Transverse colon (tissue), 4 donors: ENCODE measurements at regions not wholly inside any gene's neighbourhood (a gene's known extent, or its start where the extent isn't known, plus 50 kb on each side); places are given as distances from the start of the nearest gene placed in this dataset.

Experiments used
- DNase-seq: peaks from one replicate; pipeline ENCODE4 v3.0.0-alpha.2; 2019
- H3K27ac ChIP-seq, 4 donors: fragments of 200-600 bp; sonication (generic); 2 replicates each; pipeline ENCODE4 v1.5.1; 2016 to 2018; ENCODE audit warnings: inconsistent platforms in 4 of 4
- H3K27me3 ChIP-seq: fragments of 200-600 bp; sonication (generic); 2 replicates; pipeline ENCODE4 v1.5.1; 2017; ENCODE audit warnings: inconsistent platforms
- H3K36me3 ChIP-seq, 4 donors: fragments of 200-600 bp; sonication (generic); 2 replicates each; pipeline ENCODE4 v1.5.1; 2017 to 2019; ENCODE audit warnings: inconsistent platforms in 4 of 4
- H3K4me1 ChIP-seq, 4 donors: fragments of 200-600 bp; sonication (generic); 2 replicates each; pipeline ENCODE4 v1.5.1; 2017 to 2020; ENCODE audit warnings: inconsistent platforms in 4 of 4
- H3K4me3 ChIP-seq, 4 donors: fragments of 200-600 bp; sonication (generic); 1 replicate in 1 of 4; 2 replicates in 3 of 4; pipeline versions ENCODE4 v1.5.1 to v1.6.1; 2017 to 2019; ENCODE audit warnings: inconsistent platforms in 4 of 4
- H3K9me3 ChIP-seq, 2 donors: fragments of 200-600 bp; sonication (generic); 2 replicates each; pipeline ENCODE4 v1.5.1; 2017 to 2019; ENCODE audit warnings: inconsistent platforms in 2 of 2
- EP300 ChIP-seq: sonication (generic); formaldehyde crosslinking; IDR thresholded peaks from one replicate; pipeline ENCODE4 v1.6.1; 2017; ENCODE audit warnings: antibody characterized with exemption, low read depth
- POLR2A ChIP-seq: fragments of 450-650 bp; IDR thresholded peaks from one replicate; pipeline ENCODE4 v1.6.1; 2016; ENCODE audit warnings: antibody characterized with exemption, mild to moderate bottlenecking, moderate library complexity
- POLR2AphosphoS5 ChIP-seq, 3 donors: sonication (generic); formaldehyde crosslinking; IDR thresholded peaks; one replicate each; pipeline ENCODE4 v1.6.1; 2016; ENCODE audit warnings: antibody characterized with exemption in 3 of 3
- WGBS, 2 donors: methylation state at CpG; one replicate each; pipeline ENCODE4 v1.1.5; 2018; ENCODE audit warnings: low coverage in 1 of 2; 5-methylcytosine and 5-hydroxymethylcytosine counted together
- in situ Hi-C, 4 donors: fragments of 200-750 bp; cut with MboI; loops; one replicate each; pipeline versions ENCODE4 v1.15.0 to v1.15.1; 2017; ENCODE audit warnings: low sequenced_read_pairs in 3 of 4, low pct_ligation_motif_present in 1 of 4, low pct_unique_long_range_greater_than_20kb in 1 of 4
- intact Hi-C: fragments of 100-400 bp; cut with DNase I; formaldehyde crosslinking; loops from one replicate; pipeline ENCODE4 v1.15.1; 2023; ENCODE audit warnings: low total_unique reads
- TF ChIP-seq, protein P1 (sequence below), 5 experiments: fragments of 200-600 bp in 3 of 5; fragments of 450-650 bp in 2 of 5; sonication (generic) in 3 of 5; IDR thresholded peaks; 1 replicate in 2 of 5; 2 replicates in 3 of 5; pipeline ENCODE4 v1.5.1; 2016 to 2017; ENCODE audit warnings: antibody characterized with exemption in 5 of 5, inconsistent platforms in 3 of 5, mild to moderate bottlenecking in 2 of 5, moderate library complexity in 1 of 5

DNA sequence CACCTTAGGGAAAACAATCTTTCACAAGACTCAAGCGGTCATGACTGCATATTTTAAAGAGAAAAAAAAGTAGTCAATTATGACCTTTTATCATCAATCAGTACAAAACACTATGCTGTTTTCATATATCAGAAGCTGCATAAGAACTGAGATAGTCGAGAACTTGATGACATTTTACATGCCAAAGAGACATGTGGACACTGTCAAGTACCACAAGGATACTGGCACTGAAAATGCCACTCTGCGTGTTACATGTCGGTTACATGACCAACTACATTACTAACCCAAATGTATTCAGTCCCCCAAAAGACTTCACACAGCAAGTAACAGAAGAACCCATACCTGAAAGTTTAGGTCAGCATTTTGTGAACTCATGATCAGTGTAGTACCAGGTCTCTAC lies 975.0 kb upstream of the ADGRL4 start:
- intact Hi-C loops = no loop called here
- TF ChIP-seq, protein P1, sequence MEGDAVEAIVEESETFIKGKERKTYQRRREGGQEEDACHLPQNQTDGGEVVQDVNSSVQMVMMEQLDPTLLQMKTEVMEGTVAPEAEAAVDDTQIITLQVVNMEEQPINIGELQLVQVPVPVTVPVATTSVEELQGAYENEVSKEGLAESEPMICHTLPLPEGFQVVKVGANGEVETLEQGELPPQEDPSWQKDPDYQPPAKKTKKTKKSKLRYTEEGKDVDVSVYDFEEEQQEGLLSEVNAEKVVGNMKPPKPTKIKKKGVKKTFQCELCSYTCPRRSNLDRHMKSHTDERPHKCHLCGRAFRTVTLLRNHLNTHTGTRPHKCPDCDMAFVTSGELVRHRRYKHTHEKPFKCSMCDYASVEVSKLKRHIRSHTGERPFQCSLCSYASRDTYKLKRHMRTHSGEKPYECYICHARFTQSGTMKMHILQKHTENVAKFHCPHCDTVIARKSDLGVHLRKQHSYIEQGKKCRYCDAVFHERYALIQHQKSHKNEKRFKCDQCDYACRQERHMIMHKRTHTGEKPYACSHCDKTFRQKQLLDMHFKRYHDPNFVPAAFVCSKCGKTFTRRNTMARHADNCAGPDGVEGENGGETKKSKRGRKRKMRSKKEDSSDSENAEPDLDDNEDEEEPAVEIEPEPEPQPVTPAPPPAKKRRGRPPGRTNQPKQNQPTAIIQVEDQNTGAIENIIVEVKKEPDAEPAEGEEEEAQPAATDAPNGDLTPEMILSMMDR (IDR thresholded peaks at IDR 0.05) = no peak
- TF ChIP-seq POLR2AphosphoS5 (IDR thresholded peaks at IDR 0.05) = no peak
- TF ChIP-seq POLR2A = no peak
- no peak for TF ChIP-seq EP300
- DNase-seq = no peak
- no peaks in the 10 kb centered on the region for H3K9me3 ChIP-seq
- in situ Hi-C loops = no loop called here
- no peaks in the 10 kb centered on the region for H3K27me3 ChIP-seq
- no peak overlapping the region for H3K4me3 ChIP-seq
- H3K4me1 ChIP-seq = no peaks in the 10 kb centered on the region
- 61 to 77% methylated on average over 2 to 4 of the region's 4 CpGs for WGBS, 2 donors
- H3K27ac ChIP-seq = no peak overlapping the region
- H3K36me3 ChIP-seq = no peaks in the 10 kb centered on the region

DNA sequence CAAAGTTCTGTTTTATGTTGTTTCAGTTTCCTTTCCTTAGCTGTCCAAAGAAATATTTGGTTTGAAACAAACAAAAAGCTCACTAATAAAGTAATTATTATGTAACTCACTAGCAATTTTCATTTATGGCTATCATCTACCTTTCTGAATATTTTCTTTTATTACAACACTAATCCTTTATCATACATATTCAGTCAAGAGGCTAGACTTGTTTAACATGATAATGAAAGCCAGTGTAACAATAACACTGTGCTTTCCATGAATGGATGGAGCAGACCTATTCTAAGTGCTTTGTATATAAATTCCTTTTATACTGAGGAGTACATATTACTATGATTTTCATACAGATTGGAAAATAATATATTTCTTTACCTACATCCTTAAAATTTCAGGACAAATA lies 972.8 kb upstream of the ADGRL4 start:
- Histone ChIP-seq H3K4me3 (no peak overlapping the region), H3K4me1 (no peaks in the 10 kb centered on the region), H3K9me3 (no peaks in the 10 kb centered on the region), H3K27ac (no peak overlapping the region), H3K27me3 (no peaks in the 10 kb centered on the region), H3K36me3 (no peaks in the 10 kb centered on the region)
- DNase-seq = no peak
- in situ Hi-C loops (no loop called here), intact Hi-C loops (no loop called here)
- TF ChIP-seq, protein P1 (IDR thresholded peaks at IDR 0.05) = no peak
- TF ChIP-seq POLR2A (no peak), EP300 (no peak), POLR2AphosphoS5 (IDR thresholded peaks at IDR 0.05) (no peak)

DNA sequence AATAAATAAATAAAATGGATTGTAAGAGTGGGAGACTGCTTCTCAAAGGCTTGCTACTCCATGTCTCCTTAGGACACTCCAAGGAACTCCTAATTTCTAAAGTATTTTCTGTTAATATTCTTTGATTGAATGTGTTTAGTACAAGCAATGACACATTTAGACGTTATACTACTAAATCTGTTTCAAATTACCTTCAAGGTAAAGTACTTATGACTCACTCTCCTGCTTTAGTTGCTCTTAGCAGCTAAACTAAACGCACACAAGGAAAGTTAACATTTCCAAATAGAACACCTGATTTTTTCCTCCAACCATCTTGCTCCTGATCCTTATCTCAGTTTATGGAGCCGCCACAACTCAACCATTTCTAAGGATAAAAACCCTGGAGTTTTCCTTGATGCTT lies 969.8 kb upstream of the ADGRL4 start:
- intact Hi-C loops (no loop called here), in situ Hi-C loops (no loop called here)
- Histone ChIP-seq H3K9me3 (no peaks in the 10 kb centered on the region), H3K36me3 (no peaks in the 10 kb centered on the region), H3K27ac (no peak overlapping the region), H3K27me3 (no peaks in the 10 kb centered on the region), H3K4me1 (no peaks in the 10 kb centered on the region), H3K4me3 (no peak overlapping the region)
- TF ChIP-seq POLR2A (no peak), POLR2AphosphoS5 (IDR thresholded peaks at IDR 0.05) (no peak), EP300 (no peak)
- TF ChIP-seq, protein P1 (IDR thresholded peaks at IDR 0.05) = no peak
- 63 to 64% methylated on average over 3 of the region's 3 CpGs for WGBS, 2 donors
- no peak for DNase-seq

DNA sequence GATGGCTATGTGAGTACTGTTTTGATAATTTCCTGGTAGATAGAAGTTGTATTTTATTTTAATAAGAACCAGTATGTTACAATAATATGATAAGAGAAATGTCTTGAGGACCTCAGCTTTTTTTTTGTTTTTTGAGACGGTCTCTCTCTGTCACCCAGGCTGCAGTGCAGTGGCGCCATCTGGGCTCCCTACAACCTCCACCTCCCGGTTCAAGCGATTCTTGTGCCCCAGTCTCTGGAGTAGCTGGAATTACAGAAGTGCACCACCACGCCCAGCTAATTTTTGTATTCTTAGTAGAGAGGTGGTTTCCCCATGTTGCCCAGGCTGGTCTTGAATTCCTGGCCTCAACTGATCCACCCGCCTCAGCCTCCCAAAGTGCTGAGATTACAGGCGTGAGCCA lies 968.1 kb upstream of the ADGRL4 start:
- intact Hi-C loops = no loop called here
- in situ Hi-C loops = no loop called here
- DNase-seq = no peak
- no peaks in the 10 kb centered on the region for H3K36me3 ChIP-seq
- 81 to 84% methylated on average over 5 to 7 of the region's 7 CpGs for WGBS, 2 donors
- TF ChIP-seq POLR2A = no peak
- TF ChIP-seq POLR2AphosphoS5 (IDR thresholded peaks at IDR 0.05) = no peak
- TF ChIP-seq, protein P1 (IDR thresholded peaks at IDR 0.05) = no peak
- no peak for TF ChIP-seq EP300
- H3K27ac ChIP-seq = no peak overlapping the region
- H3K9me3 ChIP-seq = no peaks in the 10 kb centered on the region
- H3K4me1 ChIP-seq = no peaks in the 10 kb centered on the region
- no peaks in the 10 kb centered on the region for H3K27me3 ChIP-seq
- no peak overlapping the region for H3K4me3 ChIP-seq
